GM21447 (cell line): ENCODE measurements at regions not wholly inside any gene's neighbourhood (a gene's known extent, or its start where the extent isn't known, plus 50 kb on each side); places are given as distances from the start of the nearest gene placed in this dataset.

ENCODE experiments used
- ATAC-seq: cut with Tn5 transposase; IDR thresholded peaks from one replicate; pipeline ENCODE4 v1.9.1; 2021; ENCODE audit not compliant: unreplicated experiment

DNA sequence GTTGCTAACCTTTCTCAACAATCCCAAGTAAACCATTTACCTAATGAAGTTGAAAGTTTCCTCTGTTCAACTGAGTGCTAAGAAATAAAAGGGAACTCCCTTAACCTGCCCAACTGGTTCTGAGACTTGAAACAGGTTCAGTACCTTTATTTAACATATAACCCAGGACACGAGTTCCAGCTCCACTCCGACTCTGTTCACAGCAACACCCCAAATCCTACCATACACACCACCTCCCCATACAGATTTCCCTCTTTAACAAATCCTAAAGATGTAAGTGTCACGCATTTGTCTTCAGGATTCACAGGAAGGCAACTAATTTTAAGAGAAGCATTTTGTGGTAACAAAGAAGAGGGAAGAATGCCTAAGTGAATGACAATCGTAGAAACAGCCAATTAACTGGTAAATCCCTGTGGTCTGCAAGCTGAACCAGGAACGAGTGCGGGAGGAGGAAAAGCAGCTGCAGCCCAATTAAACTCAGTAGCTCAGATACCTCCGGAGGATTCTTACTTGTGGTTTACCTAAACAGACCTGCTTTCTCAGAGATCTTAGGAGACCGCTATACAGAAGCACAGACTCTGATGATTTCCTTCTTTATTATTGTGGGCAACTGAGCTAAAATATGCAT is 134.5 kb upstream of the MAGI3 start:
- no peak for ATAC-seq

- ATAC-seq, result no peak
These were observed 134.0 kb upstream of the MAGI3 start for GRCh38 chr1:113256348-113256729.

DNA sequence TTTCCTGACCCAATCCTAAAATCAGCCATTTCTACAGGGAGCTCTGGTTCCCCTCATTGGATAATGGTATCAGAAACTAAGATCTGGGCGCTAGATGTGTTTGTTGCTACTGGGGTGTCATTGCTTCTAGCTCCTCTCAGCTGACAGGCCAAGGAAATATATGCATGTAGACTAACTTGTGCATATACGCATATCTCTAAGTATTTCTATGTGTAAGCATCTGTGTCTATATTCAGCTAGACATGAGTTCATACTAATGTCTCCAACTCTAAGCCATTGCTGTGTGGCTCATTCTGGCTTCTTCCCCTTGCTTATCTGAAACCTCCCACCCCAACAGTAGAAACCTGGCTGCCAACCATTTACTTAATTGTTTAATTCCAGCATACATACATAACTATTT is 130.3 kb upstream of the MAGI3 start:
- ATAC-seq, result no peak

- ATAC-seq, result no peak
These were observed 125.1 kb upstream of the MAGI3 start for GRCh38 chr1:113265196-113265595.

DNA sequence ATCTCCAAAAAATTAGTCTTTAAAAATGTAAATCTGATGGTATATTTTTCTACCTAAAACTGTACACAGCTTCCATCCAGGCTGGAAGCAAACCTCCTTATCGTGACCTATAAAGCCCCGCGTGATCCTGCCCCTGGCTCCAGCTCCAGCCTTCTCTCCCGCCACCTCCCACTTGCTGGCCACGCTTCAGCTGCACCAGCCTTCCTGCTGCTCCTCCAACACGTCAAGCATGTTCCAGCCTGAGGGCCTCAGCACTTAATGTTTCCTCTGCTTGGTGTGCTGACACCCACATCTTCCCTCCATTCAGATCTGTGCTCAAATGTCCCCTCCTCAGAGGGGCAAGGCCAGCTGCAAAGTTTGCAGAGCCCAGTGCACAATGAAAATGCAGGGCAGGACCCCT is 123.5 kb upstream of the MAGI3 start:
- no peak for ATAC-seq

DNA sequence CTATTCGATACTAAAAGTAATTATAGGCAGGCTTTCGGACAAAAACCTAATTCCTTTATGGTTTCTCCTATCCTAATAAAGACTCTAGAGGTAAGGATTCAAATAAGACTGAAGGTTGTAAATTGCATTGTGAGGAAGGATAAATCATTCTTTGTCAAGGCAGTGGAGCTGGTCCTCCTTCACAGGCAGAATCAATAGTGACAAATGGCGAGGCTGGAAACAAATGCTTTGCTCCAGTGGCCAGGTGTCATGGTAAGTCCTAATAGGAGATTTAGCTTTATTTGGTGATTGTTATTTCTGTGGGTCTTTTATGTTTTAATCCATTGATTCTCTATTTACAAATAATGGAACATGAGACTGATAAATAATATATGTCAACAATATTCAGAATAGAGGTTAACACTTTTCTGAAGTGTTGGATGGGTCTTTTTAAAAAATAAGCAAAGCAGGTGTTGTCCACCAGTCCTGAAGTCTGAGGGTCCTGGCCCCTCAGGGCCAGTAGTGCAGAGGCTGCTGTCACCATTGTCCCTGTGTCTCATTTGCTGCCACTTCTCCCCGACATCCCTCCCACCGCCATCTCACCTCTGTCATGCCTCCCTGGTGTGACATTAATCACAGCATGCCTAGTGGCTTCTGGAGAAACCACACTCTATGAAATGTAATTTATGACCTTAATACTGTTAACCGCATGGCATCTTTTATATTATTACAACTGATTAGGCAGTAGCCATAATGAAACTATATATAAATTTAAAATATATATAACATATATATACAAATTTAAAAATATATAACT is 120.9 kb upstream of the MAGI3 start:
- ATAC-seq, result no peak

DNA sequence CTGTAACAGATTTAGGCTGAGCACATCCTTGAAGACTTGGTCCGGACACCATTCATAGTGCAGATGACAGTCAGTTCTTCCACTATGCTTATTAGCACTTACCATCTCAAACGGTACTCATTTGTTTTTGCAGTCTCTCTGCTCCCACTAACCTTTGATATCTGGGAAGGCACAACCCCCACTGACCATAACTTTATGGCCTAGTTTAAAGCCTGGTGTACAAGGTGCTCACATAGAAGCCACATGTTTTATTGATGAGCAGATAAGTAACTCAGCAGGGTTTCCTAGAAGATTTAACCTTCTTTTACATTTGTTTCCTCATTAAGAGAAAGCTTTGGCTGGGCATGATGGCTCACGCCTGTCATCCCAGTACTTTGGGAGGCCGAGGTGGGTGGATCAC is 119.3 kb upstream of the MAGI3 start:
- no peak for ATAC-seq

DNA sequence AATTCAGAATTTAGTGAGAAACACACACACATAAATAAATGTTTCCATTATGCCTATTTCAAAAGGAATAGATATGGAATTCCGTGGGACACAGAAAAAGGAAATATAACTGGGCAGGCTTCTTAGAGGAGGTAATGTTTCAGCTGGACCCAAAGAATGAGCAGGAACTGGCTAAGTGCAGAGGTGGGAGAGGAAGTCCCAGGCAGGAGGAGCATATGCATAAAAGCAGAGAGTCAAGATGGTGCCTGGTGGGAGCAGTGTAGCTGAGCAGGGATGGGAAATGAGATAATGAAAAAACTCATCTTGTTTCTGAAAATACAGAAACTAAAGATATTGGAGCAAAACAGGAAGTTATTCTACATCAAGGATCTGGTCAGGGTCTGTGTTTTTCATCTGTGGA is 115.2 kb upstream of the MAGI3 start:
- no peak for ATAC-seq

DNA sequence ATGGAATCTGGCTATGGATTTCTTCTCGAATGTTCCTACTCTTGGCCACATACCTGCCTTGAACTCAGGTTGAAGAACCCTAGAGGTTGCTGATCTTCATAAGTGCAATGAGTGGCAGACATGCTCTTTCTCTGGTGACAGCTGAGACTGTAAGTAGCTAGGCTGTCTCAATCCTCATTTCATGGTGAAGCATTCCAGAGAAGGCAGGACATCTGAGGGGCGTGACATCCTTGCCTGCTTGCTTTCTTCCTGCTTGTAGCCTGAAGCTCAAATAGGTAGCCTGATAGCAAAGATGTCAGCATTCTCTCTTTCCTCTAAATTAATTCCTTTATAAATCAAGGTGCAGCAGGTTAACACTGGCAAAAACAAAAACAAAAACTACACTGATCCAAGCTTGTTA is 114.6 kb upstream of the MAGI3 start:
- no peak for ATAC-seq

GRCh38 chr1:113276507-113276906 is 113.8 kb upstream of the MAGI3 start:
- ATAC-seq, result no peak

DNA sequence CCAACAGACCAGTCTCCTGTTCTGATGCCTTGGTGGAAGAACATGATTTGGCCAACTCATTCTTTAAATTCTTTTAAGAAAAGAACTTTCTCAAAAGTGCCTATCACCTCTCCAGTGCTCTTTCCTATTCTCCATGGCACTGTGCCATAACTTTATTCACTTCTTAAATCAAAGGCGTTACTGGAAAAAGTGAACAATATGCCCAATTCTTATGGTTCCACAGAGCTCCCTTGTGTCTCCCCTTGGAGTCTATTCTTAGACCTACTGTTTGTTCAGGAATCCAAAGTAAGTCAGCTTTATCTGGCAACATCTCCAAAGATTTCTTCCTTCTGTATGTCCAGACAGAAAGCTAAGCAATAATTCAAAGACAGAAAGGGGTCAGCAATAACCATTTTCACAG is 111.9 kb upstream of the MAGI3 start:
- ATAC-seq, result no peak

DNA sequence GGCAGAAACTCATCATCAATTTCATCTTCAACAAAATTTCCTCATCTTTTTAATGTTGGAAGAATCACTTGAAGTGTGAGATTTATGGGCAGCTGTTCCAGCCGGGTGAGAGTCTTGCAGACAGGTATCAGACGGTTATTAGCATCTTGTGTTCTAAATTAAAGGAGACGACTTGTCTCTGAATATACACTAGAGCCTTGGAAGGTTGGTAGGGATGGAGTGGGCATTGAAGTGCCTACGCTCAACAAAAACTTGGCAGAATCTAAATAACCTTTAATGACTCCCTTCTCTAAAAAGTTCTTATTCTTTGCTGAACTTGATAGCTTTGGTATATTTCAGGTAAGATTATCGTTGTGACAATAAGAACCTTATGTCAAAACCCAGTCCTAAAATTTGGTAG is 111.5 kb upstream of the MAGI3 start:
- no peak for ATAC-seq

DNA sequence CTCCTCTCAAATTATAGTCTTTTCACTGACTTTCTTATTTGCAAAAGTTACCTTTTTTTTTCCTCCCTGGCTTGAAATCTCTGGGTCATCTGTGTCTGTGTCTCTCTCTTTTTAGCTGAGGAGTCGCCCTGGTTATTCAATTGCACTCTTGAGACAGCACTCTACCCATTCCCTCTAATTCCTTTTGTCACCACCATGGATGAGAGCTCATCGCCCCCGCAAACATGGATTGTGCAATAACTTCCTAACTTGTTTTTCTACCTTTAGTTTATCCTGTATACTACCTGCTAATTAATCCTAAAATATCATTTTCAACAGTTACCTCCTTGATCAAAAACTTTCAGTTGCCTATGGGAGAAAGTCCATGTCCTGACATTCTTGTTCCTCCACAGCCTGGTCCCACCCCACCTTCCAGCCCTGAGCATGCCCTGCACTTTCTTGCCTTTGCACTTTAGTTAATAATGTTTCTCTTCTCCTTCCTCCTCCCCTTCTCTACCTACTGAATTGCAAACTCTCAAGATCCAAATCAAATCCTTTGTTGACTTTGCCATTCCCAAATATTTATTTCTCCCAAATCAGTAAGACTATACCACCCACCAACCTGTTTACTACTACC is 110.4 kb upstream of the MAGI3 start:
- ATAC-seq, result no peak

- no peak for ATAC-seq
These were observed 109.7 kb upstream of the MAGI3 start for GRCh38 chr1:113280581-113280980.

GRCh38 chr1:113281550-113281949 is 108.8 kb upstream of the MAGI3 start:
- no peak for ATAC-seq

- ATAC-seq, result no peak
These were observed 108.1 kb upstream of the MAGI3 start for GRCh38 chr1:113282008-113282892.

DNA sequence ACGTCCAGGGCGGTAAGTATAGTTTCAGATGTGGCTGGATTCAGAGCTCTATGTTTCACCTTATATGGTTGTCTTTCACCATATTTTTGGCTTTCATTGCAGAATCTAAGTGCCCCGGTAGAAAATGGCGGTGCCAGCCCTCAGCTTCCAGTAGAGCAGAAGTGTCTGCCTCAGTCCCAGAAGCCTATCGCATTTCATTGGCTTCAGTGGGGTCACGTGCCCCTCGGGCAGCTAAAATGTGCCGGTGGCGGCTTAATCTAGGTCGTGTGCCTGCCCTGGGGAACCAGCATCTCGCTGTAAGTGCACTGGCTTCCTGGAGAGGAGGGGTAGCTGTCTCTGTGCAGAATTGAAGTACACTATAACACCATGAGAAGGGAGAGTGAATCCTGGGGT is 107.4 kb upstream of the MAGI3 start:
- no peak for ATAC-seq

DNA sequence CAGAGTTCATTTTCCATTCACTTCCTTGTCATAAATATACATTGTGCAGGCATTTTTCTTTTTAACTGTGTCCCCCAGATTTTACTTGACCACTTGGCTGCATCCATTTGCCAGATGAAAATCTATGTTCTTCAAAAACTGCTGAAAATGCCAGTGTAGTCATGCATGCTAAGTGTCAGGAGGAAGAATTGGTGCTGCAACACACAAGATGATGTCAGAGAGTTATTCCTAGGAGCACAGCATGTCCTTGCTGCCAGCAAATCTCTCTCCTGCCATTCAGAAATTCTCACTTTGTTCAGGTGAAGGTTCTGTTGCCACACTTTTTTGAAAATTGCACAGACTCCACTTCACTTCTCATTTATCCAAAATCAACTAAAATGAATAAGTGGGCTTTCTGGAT is 106.4 kb upstream of the MAGI3 start:
- ATAC-seq, result no peak

DNA sequence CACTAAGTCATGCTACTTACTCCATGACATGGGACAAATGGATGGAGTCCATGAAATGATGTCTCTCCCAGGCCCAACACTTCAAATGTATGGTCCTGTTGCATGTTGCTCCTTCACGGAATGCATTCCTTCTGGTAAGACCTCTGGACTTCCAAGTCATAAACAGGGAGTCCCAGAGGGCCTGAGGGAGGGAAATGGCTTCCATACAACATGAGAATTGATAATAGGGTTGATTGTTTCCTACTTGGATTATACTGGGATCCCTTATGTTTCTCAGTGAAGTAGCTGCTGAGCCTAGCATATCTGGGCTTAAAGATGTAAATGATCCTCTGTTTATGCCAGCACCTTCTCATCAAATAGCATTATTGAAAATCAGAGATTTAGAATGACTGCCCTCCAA is 104.2 kb upstream of the MAGI3 start:
- no peak for ATAC-seq

- no peak for ATAC-seq
These were observed 98.3 kb upstream of the MAGI3 start for GRCh38 chr1:113291777-113292602.
